ENCODE measurements at regions not wholly inside any gene's neighbourhood (a gene's known extent, or its start where the extent isn't known, plus 50 kb on each side); places are given as distances from the start of the nearest gene placed in this dataset.

GRCh38 chr12:127861406-127861805, 405.6 kb upstream of the TMEM132C start:
- no peak for TF ChIP-seq CTCF (IDR thresholded peaks at IDR 0.05)
- TF ChIP-seq POLR2A (IDR thresholded peaks at IDR 0.05), result no peak
